Stimulated activated CD8-positive, alpha-beta memory T cell treated with anti-CD3 and anti-CD28 coated beads, Interleukin-15, amount 100 ng/mL, for 1 hour (primary cell): ENCODE measurements at regions not wholly inside any gene's neighbourhood (a gene's known extent, or its start where the extent isn't known, plus 50 kb on each side); places are given as distances from the start of the nearest gene placed in this dataset.
A peak's percentile ranks its signal among the peaks of the same experiment; 100 is the strongest.

Experiments used
- DNase-seq: peaks from one replicate; pipeline ENCODE4 v3.0.0-alpha.2; 2020; ENCODE audit warnings: low read depth

DNA sequence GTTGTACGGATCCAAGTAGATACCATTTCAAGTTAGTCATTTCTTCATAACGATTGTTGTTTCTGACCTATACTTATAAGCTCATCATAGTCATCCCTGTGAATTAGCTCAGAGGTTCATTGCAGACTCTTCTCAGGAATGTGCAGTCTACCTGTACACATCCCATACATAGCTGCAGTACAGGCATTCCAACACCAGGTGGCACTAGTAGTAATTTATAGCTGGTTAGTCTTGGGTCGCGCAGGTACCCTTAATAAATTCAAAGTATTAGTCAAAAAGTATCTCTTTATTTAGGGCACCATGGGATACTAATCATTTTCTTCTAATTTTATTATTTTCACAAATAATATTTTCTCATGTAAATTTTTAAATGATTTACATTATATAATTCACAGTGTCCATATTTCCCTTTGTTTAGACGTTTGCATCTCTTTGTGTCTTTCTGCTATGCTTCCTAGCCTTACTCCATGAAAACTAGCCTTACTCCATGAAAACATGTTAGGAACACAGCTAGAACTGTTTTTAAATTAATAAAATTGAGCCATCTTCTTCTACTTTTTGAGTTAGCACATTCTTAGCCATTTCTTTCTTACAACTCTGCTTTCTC is 128.6 kb upstream of the FAM83B start:
- peak; percentile 10 for DNase-seq

DNA sequence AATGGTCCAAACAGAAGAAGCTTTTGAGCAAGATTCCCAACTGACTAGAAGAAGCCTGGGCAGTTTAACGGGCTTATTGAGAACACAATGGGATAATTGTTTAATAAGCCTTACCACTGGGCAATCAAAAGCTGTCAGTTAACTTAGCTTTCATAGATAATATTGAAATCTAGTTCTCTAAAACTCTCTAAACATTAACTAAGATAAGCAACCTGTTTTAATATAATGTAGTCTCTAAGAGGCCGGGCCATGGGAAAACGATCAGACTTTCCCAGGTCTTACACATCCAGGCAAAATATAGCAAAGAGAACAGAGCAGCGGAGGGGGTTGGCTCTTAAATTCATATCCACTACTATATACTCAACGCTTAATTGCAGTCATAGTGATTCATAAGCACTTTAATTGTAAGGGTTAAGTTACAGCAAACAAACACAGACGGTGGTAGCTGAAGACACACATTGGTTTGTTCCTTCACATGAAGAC is 128.0 kb upstream of the FAM83B start:
- no peak for DNase-seq

GRCh38 chr6:54719131-54719530 is 127.4 kb upstream of the FAM83B start:
- DNase-seq: no peak

DNA sequence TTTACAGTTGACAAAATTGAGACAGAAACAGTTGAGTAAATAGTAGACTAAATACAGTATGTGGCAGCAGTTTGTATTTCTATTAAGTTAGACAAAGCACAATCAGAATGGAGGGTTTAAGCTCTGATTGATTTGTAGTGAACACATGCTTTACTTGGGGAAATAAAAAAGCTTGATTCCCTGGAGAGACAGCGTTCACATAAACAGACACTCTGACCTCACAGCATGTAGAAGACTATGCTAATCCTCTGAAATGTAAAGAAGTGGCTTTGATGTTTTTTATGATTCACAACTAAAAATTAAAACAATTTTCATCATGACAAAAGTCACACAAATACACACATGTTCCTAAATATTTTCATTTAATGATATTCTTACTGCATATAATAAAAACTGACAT is 126.9 kb upstream of the FAM83B start:
- DNase-seq: no peak

DNA sequence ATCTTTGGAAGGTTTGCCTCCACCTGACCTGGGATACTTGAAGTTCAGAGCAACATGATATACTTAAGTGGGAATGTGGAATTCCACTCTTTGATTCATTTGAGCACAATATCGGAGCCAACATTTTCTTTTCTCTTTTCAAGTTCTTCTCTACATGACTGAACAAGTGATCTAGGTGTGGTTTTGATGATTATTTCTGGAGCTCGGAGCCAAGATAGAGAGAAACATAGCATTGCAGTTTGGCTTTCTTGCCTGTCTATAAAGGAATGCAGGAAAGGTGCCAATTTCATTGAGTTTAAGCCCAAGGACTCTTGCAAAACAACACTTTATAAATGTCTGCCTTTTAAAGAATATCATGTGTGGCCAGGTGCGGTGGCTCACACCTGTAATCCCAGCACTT is 124.2 kb upstream of the FAM83B start:
- DNase-seq: no peak

DNA sequence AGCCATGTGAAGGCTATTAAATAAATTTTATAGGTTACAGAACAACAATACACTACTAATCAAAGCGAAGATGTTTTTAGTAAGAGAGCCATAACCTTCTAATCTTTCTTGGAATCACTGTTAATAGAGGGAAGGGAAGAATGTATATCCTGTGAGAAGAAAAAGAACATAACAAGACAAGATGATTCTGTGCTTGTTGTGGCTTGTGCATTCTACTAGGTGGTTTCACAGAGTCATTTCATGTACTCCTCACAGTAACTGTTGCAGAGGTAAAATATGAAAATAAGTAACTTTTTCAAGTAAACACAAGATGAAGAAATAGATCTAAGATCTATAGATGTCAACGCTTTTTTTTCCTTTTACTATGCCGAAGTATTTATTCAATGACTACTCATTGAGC is 116.9 kb upstream of the FAM83B start:
- no peak for DNase-seq

- no peak for DNase-seq
Observed at GRCh38 chr6:54730767-54731630, 115.6 kb upstream of the FAM83B start.

DNA sequence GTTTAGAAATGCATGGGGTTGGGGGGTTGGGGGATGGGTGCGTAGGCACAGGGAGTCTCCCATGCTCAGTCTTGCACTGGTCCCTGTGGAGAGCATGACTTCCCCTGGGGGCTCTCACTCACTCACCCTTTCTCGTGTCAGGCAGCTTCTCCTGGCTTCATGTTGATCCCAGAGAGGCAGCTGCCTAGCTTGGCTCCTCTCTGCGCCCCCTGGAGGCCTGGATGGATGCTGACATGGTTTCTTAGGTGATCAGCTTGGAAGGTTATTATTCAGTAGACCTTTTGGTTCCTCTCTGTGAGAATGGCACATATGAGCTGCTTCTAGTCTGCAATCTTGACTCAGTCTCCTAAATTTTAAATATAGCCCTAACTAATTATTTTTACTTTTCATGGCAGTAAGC is 109.3 kb upstream of the FAM83B start:
- DNase-seq: no peak

GRCh38 chr6:54747955-54748354 is 98.6 kb upstream of the FAM83B start:
- no peak for DNase-seq

- no peak for DNase-seq
Observed at GRCh38 chr6:54754406-54754805, 92.2 kb upstream of the FAM83B start.

DNA sequence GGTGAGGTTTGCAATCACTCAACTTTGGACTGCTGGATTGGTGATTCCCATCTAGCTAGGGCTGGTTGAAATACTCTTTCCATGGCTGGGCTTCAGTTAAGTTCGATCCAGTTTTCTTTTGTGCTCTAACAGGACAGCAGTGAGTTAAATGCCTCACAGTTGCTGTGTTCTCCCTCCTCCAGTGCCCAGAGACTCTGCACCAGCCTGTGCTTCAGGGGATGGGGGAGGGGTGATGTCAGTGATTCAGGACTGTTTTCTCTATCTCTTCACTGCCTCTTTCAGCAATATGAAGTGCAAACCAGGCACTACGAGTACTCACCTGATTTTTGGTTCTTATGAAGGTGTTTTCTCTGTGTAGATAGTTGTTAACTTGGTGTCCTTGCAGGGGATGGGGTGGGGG is 88.2 kb upstream of the FAM83B start:
- DNase-seq: no peak

GRCh38 chr6:54768494-54768893 is 78.1 kb upstream of the FAM83B start:
- DNase-seq: no peak

- no peak for DNase-seq
Observed at GRCh38 chr6:54770328-54770727, 76.2 kb upstream of the FAM83B start.

- no peak for DNase-seq
Observed at GRCh38 chr6:54771968-54772367, 74.6 kb upstream of the FAM83B start.

DNA sequence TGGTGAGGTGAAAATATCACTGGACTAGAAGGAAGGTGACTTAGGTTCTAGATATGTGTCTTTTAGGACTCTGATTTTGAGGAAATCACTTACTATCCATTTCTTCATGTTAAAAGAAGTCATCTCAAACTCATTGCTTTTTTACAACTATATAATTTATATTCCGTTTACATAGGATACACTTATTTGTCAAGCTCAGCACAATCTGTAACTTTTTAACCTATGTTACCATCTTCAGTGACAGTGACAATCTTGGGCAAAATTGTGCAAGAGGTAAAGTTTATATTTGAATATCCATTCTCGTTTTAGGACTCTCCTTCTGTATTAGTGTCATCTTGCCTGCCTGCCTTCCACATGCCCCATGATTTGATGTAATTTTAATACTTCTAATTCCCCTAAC is 74.0 kb upstream of the FAM83B start:
- DNase-seq: no peak

DNA sequence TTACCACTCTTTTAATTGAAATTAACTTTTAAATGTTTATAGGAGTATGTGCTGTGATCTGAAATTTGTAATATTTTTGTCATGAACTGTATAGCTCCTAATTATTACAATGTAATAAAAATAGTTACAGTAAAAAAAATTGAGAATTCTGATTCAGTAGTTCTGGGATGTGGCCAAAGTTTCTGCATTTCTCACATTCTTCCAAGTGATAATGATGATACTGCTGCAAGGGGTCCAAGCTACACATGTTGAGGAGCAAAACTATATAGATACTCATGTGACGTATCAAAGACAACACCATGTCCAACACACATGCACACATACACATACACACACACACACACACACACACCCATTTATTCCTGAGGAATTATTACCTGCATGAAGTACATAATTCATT is 71.0 kb upstream of the FAM83B start:
- no peak for DNase-seq

DNA sequence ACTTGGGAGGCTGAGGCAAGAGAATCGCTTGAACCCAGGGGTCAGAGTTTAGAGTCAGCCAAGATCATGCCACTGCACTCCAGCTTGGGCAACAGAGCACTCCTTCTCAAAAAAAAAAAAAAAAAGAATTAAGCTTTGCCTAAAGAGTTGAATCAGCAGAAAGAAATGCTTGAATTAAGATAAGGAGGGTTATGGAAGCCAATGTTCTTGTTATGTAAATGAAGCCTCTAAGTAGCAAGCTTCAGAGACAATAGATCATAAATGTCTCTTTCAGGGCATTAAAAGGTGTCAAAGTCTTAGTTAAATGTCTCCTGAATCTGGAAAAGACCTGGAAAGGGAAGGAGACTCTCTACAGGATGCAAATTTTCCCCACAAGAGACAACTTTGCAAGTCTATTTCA is 69.7 kb upstream of the FAM83B start:
- no peak for DNase-seq

GRCh38 chr6:54778731-54779130 is 67.8 kb upstream of the FAM83B start:
- DNase-seq: no peak

- DNase-seq: no peak
Observed at GRCh38 chr6:54784011-54784410, 62.6 kb upstream of the FAM83B start.

GRCh38 chr6:54786154-54786553 is 60.4 kb upstream of the FAM83B start:
- no peak for DNase-seq

DNA sequence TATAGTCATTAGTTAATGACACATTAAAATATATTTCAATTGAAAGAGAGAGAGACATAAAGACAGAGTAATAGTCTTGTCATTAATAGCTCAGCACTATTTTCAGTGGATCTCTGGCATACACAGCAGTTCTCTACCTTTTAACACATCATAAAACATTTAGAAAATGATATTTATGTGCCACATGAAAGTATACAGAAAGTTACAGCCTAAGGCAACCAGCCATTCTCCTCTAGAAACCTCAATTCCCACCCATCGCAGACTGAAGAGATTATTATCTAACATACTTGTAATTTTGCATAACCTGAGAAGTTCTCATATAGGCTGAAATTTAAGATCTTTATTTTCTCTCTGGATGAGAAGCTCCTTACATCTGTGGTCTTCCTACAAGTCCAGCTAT is 58.7 kb upstream of the FAM83B start:
- DNase-seq: no peak
